Coronary artery (tissue), 2 donors: ENCODE measurements at regions not wholly inside any gene's neighbourhood (a gene's known extent, or its start where the extent isn't known, plus 50 kb on each side); places are given as distances from the start of the nearest gene placed in this dataset.
"Not testable (repeated sequence)": the region's sequence is repeated elsewhere in the genome, so short reads cannot be mapped to it uniquely, and the experiment has no call there.

ENCODE experiments used
- DNase-seq: peaks from one replicate; pipeline ENCODE4 v3.0.0-alpha.2; 2017; ENCODE audit warnings: low spot score
- H3K27ac ChIP-seq, 2 donors: fragments of 200-600 bp; sonication (generic); one replicate each; pipeline ENCODE4 v1.5.1; 2016 to 2019
- H3K4me3 ChIP-seq: fragments of 200-600 bp; sonication (generic); 2 replicates; pipeline ENCODE4 v1.5.1; 2016; ENCODE audit warnings: mild to moderate bottlenecking, moderate library complexity
- TF ChIP-seq, protein P1 (sequence below): fragments of 200-600 bp; sonication (generic); IDR thresholded peaks from one replicate; pipeline ENCODE4 v1.5.1; 2019; ENCODE audit warnings: antibody characterized with exemption

GRCh38 chr6:156587751-156588301, 189.4 kb upstream of the ARID1B start:
- DNase-seq: no peak
- Histone ChIP-seq H3K4me3 (no peak overlapping the region), H3K27ac (no peak overlapping the region)
- TF ChIP-seq, protein P1, sequence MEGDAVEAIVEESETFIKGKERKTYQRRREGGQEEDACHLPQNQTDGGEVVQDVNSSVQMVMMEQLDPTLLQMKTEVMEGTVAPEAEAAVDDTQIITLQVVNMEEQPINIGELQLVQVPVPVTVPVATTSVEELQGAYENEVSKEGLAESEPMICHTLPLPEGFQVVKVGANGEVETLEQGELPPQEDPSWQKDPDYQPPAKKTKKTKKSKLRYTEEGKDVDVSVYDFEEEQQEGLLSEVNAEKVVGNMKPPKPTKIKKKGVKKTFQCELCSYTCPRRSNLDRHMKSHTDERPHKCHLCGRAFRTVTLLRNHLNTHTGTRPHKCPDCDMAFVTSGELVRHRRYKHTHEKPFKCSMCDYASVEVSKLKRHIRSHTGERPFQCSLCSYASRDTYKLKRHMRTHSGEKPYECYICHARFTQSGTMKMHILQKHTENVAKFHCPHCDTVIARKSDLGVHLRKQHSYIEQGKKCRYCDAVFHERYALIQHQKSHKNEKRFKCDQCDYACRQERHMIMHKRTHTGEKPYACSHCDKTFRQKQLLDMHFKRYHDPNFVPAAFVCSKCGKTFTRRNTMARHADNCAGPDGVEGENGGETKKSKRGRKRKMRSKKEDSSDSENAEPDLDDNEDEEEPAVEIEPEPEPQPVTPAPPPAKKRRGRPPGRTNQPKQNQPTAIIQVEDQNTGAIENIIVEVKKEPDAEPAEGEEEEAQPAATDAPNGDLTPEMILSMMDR: no peak

DNA sequence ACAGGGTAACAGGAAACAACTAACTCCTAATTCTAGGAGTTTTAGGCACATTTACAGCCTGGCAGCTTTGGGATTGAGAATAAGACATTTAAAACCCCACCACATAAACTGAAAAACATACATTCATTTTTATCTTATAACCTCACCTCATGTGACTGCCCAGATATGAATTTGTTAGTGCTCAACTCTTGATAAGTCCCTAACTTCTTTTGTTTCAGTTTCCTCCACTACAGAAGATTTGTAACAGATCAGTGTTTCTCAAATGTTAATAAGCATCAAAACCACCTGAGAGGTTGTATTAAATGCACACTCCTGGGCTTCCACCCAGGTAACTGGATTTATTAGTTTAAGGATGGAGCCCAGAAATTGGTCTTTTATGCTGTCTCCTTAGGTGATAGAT, 190.1 kb upstream of the ARID1B start:
- TF ChIP-seq, protein P1: no peak
- no peak for DNase-seq
- H3K4me3 ChIP-seq: no peak overlapping the region
- no peak overlapping the region for H3K27ac ChIP-seq

- DNase-seq: no peak
- TF ChIP-seq, protein P1: no peak
- Histone ChIP-seq H3K27ac (no peak overlapping the region), H3K4me3 (no peak overlapping the region)
Observed at GRCh38 chr6:156585859-156586258, 191.3 kb upstream of the ARID1B start.

DNA sequence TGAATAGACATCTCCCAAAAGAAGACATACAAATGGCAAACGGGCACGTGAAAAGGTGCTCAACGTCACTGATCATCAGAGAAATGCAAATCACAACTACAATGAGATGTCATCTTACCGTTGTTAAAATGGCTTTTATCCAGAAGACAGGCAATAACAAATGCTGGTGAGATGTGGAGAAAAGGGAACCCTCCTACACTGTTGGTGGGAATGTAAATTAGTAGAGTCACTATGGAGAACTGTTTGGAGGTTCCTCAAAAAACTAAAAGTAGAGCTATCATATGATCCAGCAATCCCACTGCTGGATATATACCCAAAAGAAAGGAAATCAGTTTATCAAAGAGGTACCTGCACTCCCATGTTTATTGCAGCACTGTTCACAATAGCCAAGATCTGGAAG, 193.1 kb upstream of the ARID1B start:
- DNase-seq, H3K27ac ChIP-seq, H3K4me3 ChIP-seq: not testable (repeated sequence)

- DNase-seq: no peak
- no peak overlapping the region for H3K27ac ChIP-seq
- TF ChIP-seq, protein P1: no peak
- no peak overlapping the region for H3K4me3 ChIP-seq
Observed at GRCh38 chr6:156583083-156583482, 194.1 kb upstream of the ARID1B start.

DNA sequence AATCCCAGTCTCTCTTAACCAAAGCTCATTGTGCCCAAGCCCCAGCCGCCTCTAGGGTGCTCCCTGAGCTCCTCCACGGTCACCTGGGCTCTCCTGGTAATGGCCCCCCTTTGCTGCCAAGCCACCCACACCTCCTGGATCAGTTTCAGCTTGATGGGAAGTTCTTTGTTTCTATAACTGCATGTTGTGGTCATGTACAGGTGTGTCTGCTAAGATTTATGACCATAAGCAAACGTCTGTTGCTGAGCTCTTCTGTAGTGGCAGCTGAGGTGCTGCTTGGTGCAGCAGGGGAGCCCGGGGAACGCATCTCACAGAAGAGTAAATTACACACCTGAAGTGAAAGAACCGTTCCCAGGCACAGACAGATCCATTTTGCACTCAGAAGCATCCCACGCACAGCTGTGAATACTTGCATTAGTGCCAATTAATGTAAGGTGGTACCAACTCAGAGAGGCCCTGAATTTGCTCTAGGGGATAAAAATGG, 194.6 kb upstream of the ARID1B start:
- TF ChIP-seq, protein P1: no peak
- H3K4me3 ChIP-seq: no peak overlapping the region
- no peak for DNase-seq
- no peak overlapping the region for H3K27ac ChIP-seq

GRCh38 chr6:156579564-156579963, 197.6 kb upstream of the ARID1B start:
- TF ChIP-seq, protein P1: no peak
- H3K27ac ChIP-seq: no peak overlapping the region

More at GRCh38 chr6:156579564-156579963, 197.6 kb upstream of the ARID1B start:
- H3K4me3 ChIP-seq: no peak overlapping the region
- no peak for DNase-seq
